Femur (tissue), 1 donor: ENCODE measurements at regions not wholly inside any gene's neighbourhood (a gene's known extent, or its start where the extent isn't known, plus 50 kb on each side); places are given as distances from the start of the nearest gene placed in this dataset.

Source experiments
- DNase-seq: peaks from one replicate; pipeline ENCODE4 v3.0.0-alpha.2; 2017

- no peak for DNase-seq
Observed at GRCh38 chr12:114302606-114303315, 103.2 kb downstream of the TBX5 start.

GRCh38 chr12:114302117-114302516 lies 103.8 kb downstream of the TBX5 start:
- DNase-seq: no peak

- DNase-seq: no peak
Observed at GRCh38 chr12:114294303-114294685, 111.7 kb downstream of the TBX5 start.

GRCh38 chr12:114293571-114294302 lies 112.2 kb downstream of the TBX5 start:
- DNase-seq: no peak

GRCh38 chr12:114293073-114293472 lies 112.9 kb downstream of the TBX5 start:
- no peak for DNase-seq

GRCh38 chr12:114291389-114292060 lies 114.4 kb downstream of the TBX5 start:
- no peak for DNase-seq

GRCh38 chr12:114287821-114288525 lies 118.0 kb downstream of the TBX5 start:
- DNase-seq: peak; percentile 34

- no peak for DNase-seq
Observed at GRCh38 chr12:114286145-114286544, 119.8 kb downstream of the TBX5 start.

GRCh38 chr12:114285554-114285953 lies 120.4 kb downstream of the TBX5 start:
- no peak for DNase-seq

GRCh38 chr12:114284041-114284440 lies 121.9 kb downstream of the TBX5 start:
- DNase-seq: no peak

GRCh38 chr12:114275932-114276785 lies 129.8 kb downstream of the TBX5 start:
- no peak for DNase-seq

- DNase-seq: no peak
Observed at GRCh38 chr12:114275086-114275485, 130.9 kb downstream of the TBX5 start.

GRCh38 chr12:114274131-114274530 lies 131.8 kb downstream of the TBX5 start:
- peak; percentile 44 for DNase-seq

- DNase-seq: peak; percentile 31
Observed at GRCh38 chr12:114272605-114273004, 133.3 kb downstream of the TBX5 start.

GRCh38 chr12:114272071-114272470 lies 133.9 kb downstream of the TBX5 start:
- DNase-seq: no peak

- no peak for DNase-seq
Observed at GRCh38 chr12:114269153-114269552, 136.8 kb downstream of the TBX5 start.

GRCh38 chr12:114266536-114266935 lies 139.4 kb downstream of the TBX5 start:
- no peak for DNase-seq

GRCh38 chr12:114265036-114265435 lies 140.9 kb downstream of the TBX5 start:
- DNase-seq: no peak

- DNase-seq: no peak
Observed at GRCh38 chr12:114263056-114263805, 142.7 kb downstream of the TBX5 start.

GRCh38 chr12:114257687-114258086 lies 148.3 kb downstream of the TBX5 start:
- DNase-seq: no peak

GRCh38 chr12:114254998-114255397 lies 150.9 kb downstream of the TBX5 start:
- DNase-seq: no peak
